OCI-LY3 (cell line): ENCODE measurements at regions not wholly inside any gene's neighbourhood (a gene's known extent, or its start where the extent isn't known, plus 50 kb on each side); places are given as distances from the start of the nearest gene placed in this dataset.

Source experiments
- H2AFZ ChIP-seq: fragments of 200-600, 300-600 bp; shearing (Covaris generic); 2 replicates; pipeline ENCODE4 v1.6.0; 2014; ENCODE audit warnings: antibody characterized with exemption, low read depth, low read length
- H3K27ac ChIP-seq: fragments of 200-600, 300-600 bp; sonication (generic); 2 replicates; pipeline ENCODE4 v1.5.1; 2014; ENCODE audit warnings: mild to moderate bottlenecking, low read length, moderate library complexity, mixed read lengths
- H3K27me3 ChIP-seq: fragments of 200-600, 300-600 bp; sonication (generic); 2 replicates; pipeline ENCODE4 v1.6.1; 2014; ENCODE audit warnings: low read depth, low read length, mixed read lengths
- H3K36me3 ChIP-seq: fragments of 200-600, 300-600 bp; sonication (generic); replicated peaks from 2 replicates; pipeline ENCODE3; 2014; ENCODE audit warnings: low read depth, low read length, mixed read lengths
- H3K4me1 ChIP-seq: fragments of 300-600, 200-600 bp; sonication (generic); 2 replicates; pipeline ENCODE4 v1.6.1; 2014; ENCODE audit warnings: low read length, mixed read lengths
- H3K4me2 ChIP-seq: fragments of 200-600, 300-600 bp; sonication (generic); 2 replicates; pipeline ENCODE4 v1.6.1; 2014; ENCODE audit warnings: low read length, mixed read lengths
- H3K4me3 ChIP-seq: fragments of 300-600, 200-600 bp; sonication (generic); 2 replicates; pipeline ENCODE4 v1.5.1; 2014; ENCODE audit warnings: antibody characterized with exemption, mild to moderate bottlenecking, low read length, moderate library complexity
- H3K79me2 ChIP-seq: fragments of 300-600, 200-600 bp; shearing (Covaris generic); 2 replicates; pipeline ENCODE4 v1.6.1; 2014; ENCODE audit warnings: mild to moderate bottlenecking, low read length, mixed read lengths
- H3K9ac ChIP-seq: fragments of 300-600, 200-600 bp; shearing (Covaris generic); 2 replicates; pipeline ENCODE4 v1.6.0; 2014; ENCODE audit warnings: mild to moderate bottlenecking, low read length, moderate library complexity
- H3K9me3 ChIP-seq: fragments of 200-600, 300-600 bp; shearing (Covaris generic); 2 replicates; pipeline ENCODE4 v1.6.1; 2014; ENCODE audit warnings: low read length, mixed read lengths; ENCODE audit not compliant: insufficient read depth
- H4K20me1 ChIP-seq: fragments of 200-600, 300-600 bp; sonication (generic); 2 replicates; pipeline ENCODE4 v1.6.1; 2016; ENCODE audit warnings: low read length, mixed read lengths; ENCODE audit not compliant: insufficient read depth
- CTCF ChIP-seq: fragments of 200-600, 300-600 bp; sonication (generic); IDR thresholded peaks from 2 replicates; pipeline ENCODE4 v1.5.1; 2014; ENCODE audit warnings: antibody characterized with exemption, low read length, low read depth
- EZH2phosphoT487 ChIP-seq: fragments of 200-600 bp; shearing (Covaris generic); IDR thresholded peaks from 2 replicates; pipeline ENCODE4 v1.6.1; 2018; ENCODE audit warnings: antibody characterized with exemption, mixed run types, low read depth

DNA sequence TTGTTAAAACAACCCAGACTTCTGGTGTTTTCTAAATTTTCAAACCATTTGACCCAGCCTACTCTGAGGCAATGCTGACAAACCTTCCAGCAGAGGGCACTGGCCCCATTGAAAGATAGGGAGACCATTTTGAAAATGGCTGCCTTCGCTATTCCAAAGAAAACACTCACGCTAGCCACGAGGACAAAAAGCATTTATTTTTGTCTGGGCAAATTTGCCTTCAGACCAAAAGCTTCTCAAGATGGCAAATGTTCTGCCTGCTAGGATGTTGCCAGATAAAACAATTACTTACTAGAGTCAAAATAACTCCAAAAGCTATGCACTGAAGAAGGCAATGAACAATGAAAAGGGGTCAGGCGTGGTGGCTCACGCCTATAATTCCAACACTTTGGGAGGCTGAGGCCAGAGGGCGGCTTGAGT, 296.7 kb upstream of the IRX5 start:
- Histone ChIP-seq H3K9me3 (no peaks in the 10 kb centered on the region), H4K20me1 (no peaks in the 10 kb centered on the region), H2AFZ (no peak overlapping the region), H3K4me3 (no peak overlapping the region), H3K4me2 (no peak overlapping the region), H3K27me3 (no peaks in the 10 kb centered on the region), H3K4me1 (no peaks in the 10 kb centered on the region), H3K9ac (no peak overlapping the region), H3K27ac (no peak overlapping the region), H3K79me2 (no peaks in the 10 kb centered on the region), H3K36me3 (no peaks in the 10 kb centered on the region)
- TF ChIP-seq CTCF (peak; percentile 24; the same call in 1 of the 2 replicates), EZH2phosphoT487 (no peak)

DNA sequence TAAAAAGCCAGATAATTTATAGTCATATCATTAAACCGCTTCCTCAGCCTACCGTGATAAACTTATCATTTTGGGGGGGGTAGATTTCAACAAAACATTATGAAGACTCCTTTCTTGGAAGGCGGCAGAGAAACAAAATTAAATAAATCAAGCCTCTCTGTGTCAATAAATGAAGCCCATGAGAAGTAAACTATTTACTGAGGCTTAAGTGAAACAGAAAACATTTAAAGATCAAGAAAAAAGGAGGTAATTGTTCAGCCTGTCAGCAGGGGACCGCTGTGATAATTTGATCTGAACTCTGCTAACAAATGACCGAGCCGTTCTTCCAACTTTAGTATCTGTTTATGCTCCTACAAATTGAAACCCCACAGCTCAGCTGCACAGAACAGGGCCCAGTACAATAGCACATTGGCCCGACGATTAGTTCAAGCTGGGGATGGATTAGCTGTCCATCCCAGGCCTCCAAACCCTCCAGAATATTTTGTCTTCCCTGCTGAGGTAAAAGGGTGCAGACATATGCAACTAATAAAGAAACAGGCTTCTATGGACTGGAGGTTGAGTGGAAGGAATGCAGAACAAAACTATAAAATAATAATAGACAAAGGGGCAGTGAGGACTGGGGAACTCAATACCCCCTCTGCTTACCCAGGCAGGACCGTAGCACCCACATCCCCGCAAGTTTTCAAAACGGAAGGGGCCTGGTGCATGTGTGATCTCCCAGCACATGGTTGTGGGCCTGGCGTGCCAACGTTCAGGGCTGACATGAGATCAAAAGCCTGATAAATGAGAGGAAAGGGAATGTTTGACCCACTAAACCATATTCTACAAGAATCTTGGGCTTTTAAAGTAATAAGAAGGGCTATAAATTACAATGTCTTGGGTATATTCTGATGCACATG, 298.1 kb upstream of the IRX5 start:
- Histone ChIP-seq H3K36me3 (no peaks in the 10 kb centered on the region), H3K27me3 (no peaks in the 10 kb centered on the region), H4K20me1 (no peaks in the 10 kb centered on the region), H3K4me2 (no peak overlapping the region), H3K27ac (no peak overlapping the region), H3K4me1 (no peaks in the 10 kb centered on the region), H3K4me3 (no peak overlapping the region), H3K79me2 (no peaks in the 10 kb centered on the region), H2AFZ (no peak overlapping the region), H3K9me3 (no peaks in the 10 kb centered on the region), H3K9ac (no peak overlapping the region)
- TF ChIP-seq CTCF = no peak
- TF ChIP-seq EZH2phosphoT487 = no peak

- Histone ChIP-seq H4K20me1 (no peaks in the 10 kb centered on the region), H3K4me1 (no peaks in the 10 kb centered on the region), H2AFZ (no peak overlapping the region), H3K4me3 (no peak overlapping the region), H3K36me3 (no peaks in the 10 kb centered on the region), H3K9me3 (no peaks in the 10 kb centered on the region), H3K4me2 (no peak overlapping the region), H3K9ac (no peak overlapping the region), H3K79me2 (no peaks in the 10 kb centered on the region), H3K27me3 (no peaks in the 10 kb centered on the region), H3K27ac (no peak overlapping the region)
- TF ChIP-seq EZH2phosphoT487 (no peak), CTCF (no peak)
Observed at GRCh38 chr16:54631782-54632181, 298.9 kb upstream of the IRX5 start.

DNA sequence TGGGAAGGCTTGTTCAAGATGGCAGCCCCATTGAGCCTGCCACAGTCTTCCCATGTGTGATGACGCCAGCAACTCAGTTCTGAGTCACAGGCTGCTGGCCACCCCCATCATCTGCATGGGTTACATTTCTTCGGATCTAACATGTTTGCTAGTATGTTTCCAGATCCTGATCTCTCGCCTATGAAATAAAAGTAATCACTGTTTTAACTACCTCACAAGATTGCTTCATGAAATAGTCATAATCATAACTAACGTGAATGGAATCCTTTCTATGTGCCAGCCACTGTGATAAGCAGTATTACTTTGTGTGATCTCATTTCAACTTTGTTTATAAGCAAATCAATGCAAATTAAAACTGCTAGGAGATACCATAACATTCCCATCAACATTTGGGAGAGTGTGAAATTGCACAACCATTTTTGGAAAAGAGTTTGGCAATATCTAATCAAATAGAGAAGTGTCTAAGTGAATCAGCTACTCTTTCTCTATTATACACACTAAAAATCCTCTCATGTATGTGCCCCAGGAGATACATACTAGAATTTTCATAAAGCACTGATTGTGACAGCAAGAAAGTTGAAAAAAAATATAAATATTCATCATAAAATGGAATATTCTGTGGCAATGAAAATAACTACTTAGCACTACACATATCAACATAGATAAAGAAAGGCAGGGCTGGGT, 300.2 kb upstream of the IRX5 start:
- Histone ChIP-seq H3K27me3 (no peaks in the 10 kb centered on the region), H3K4me2 (no peak overlapping the region), H3K36me3 (no peaks in the 10 kb centered on the region), H3K27ac (no peak overlapping the region), H2AFZ (no peak overlapping the region), H4K20me1 (no peaks in the 10 kb centered on the region), H3K9ac (no peak overlapping the region), H3K9me3 (no peaks in the 10 kb centered on the region), H3K79me2 (no peaks in the 10 kb centered on the region), H3K4me1 (no peaks in the 10 kb centered on the region), H3K4me3 (no peak overlapping the region)
- no peak for TF ChIP-seq CTCF
- TF ChIP-seq EZH2phosphoT487 = no peak
